H9 (cell line): ENCODE measurements at regions not wholly inside any gene's neighbourhood (a gene's known extent, or its start where the extent isn't known, plus 50 kb on each side); places are given as distances from the start of the nearest gene placed in this dataset.

Source experiments
- DNase-seq: peaks from one replicate; pipeline ENCODE4 v3.0.0-alpha.2; 2017
- H2AFZ ChIP-seq: one replicate; pipeline ENCODE4 v1.6.1; 2013; ENCODE audit warnings: mild to moderate bottlenecking, low read length, control low read depth, moderate library complexity
- H2AK5ac ChIP-seq: 2 replicates; pipeline ENCODE4 v1.6.1; 2013; ENCODE audit warnings: low read length, control low read depth, mixed read lengths; ENCODE audit not compliant: insufficient read length
- H2BK120ac ChIP-seq: one replicate; pipeline ENCODE4 v1.6.1; 2013; ENCODE audit warnings: low read depth, mild to moderate bottlenecking, low read length, control low read depth, inconsistent platforms; ENCODE audit not compliant: poor library complexity, severe bottlenecking
- H2BK12ac ChIP-seq: 2 replicates; pipeline ENCODE4 v1.6.1; 2013; ENCODE audit warnings: low read length, control low read depth, mixed read lengths, low read depth; ENCODE audit not compliant: insufficient read length
- H2BK15ac ChIP-seq: 2 replicates; pipeline ENCODE4 v1.6.1; 2013; ENCODE audit warnings: low read depth, low read length, control low read depth
- H2BK20ac ChIP-seq: one replicate; pipeline ENCODE4 v1.6.1; 2013; ENCODE audit warnings: low read depth, mild to moderate bottlenecking, low read length, control low read depth, inconsistent platforms; ENCODE audit not compliant: poor library complexity, severe bottlenecking
- H2BK5ac ChIP-seq: 2 replicates; pipeline ENCODE4 v1.6.1; 2013; ENCODE audit warnings: low read length, control low read depth, mixed read lengths; ENCODE audit not compliant: insufficient read length
- H3K14ac ChIP-seq: 2 replicates; pipeline ENCODE4 v1.6.1; 2013; ENCODE audit warnings: low read length, control low read depth; ENCODE audit not compliant: insufficient read depth
- H3K18ac ChIP-seq: 2 replicates; pipeline ENCODE4 v1.6.1; 2013; ENCODE audit warnings: low read depth, mild to moderate bottlenecking, mixed read lengths, low read length, control low read depth; ENCODE audit not compliant: insufficient read length
- H3K23ac ChIP-seq: 2 replicates; pipeline ENCODE4 v1.6.1; 2013; ENCODE audit warnings: low read length, control low read depth, mixed read lengths, low read depth; ENCODE audit not compliant: insufficient read length
- H3K23me2 ChIP-seq: 2 replicates; pipeline ENCODE4 v1.6.1; 2013; ENCODE audit warnings: low read depth, mild to moderate bottlenecking, mixed read lengths, low read length, control low read depth; ENCODE audit not compliant: insufficient read length, poor library complexity, severe bottlenecking
- H3K27ac ChIP-seq: 2 replicates; pipeline ENCODE4 v1.5.1; 2013; ENCODE audit warnings: low read length, control low read depth, mixed read lengths, low read depth; ENCODE audit not compliant: insufficient read length
- H3K27me3 ChIP-seq: 2 replicates; pipeline ENCODE4 v1.6.1; 2013; ENCODE audit warnings: low read length, control low read depth, inconsistent platforms; ENCODE audit not compliant: insufficient read depth
- H3K4ac ChIP-seq: 2 replicates; pipeline ENCODE4 v1.6.1; 2013; ENCODE audit warnings: low read depth, mild to moderate bottlenecking, control low read depth, inconsistent platforms, low read length, moderate library complexity
- H3K4me1 ChIP-seq: 2 replicates; pipeline ENCODE4 v1.6.1; 2013; ENCODE audit warnings: low read length, control low read depth, inconsistent platforms; ENCODE audit not compliant: insufficient read depth
- H3K4me2 ChIP-seq: 2 replicates; pipeline ENCODE4 v1.6.1; 2013; ENCODE audit warnings: low read length, control low read depth, mixed read lengths; ENCODE audit not compliant: insufficient read length, insufficient read depth
- H3K56ac ChIP-seq: 2 replicates; pipeline ENCODE4 v1.6.1; 2013; ENCODE audit warnings: low read depth, mild to moderate bottlenecking, mixed read lengths, low read length, control low read depth; ENCODE audit not compliant: insufficient read length
- H3K79me1 ChIP-seq: 2 replicates; pipeline ENCODE4 v1.6.1; 2013; ENCODE audit warnings: low read depth, mild to moderate bottlenecking, moderate library complexity, low read length, control low read depth, inconsistent platforms; ENCODE audit not compliant: insufficient read depth, poor library complexity, severe bottlenecking
- H3K79me2 ChIP-seq: 2 replicates; pipeline ENCODE4 v1.6.1; 2013; ENCODE audit warnings: low read length, control low read depth, inconsistent platforms; ENCODE audit not compliant: insufficient read depth
- H3K9ac ChIP-seq: 2 replicates; pipeline ENCODE4 v1.6.1; 2013; ENCODE audit warnings: low read length, control low read depth, mixed read lengths; ENCODE audit not compliant: insufficient read length; ENCODE audit errors: extremely low read depth
- H3K9me3 ChIP-seq: one replicate; pipeline ENCODE4 v1.6.1; 2013; ENCODE audit warnings: low read depth, low read length, inconsistent platforms; ENCODE audit not compliant: control insufficient read depth
- H3T11ph ChIP-seq: one replicate; pipeline ENCODE4 v1.6.1; 2013; ENCODE audit warnings: mild to moderate bottlenecking, low read length, control low read depth, inconsistent platforms
- H4K20me1 ChIP-seq: one replicate; pipeline ENCODE4 v1.6.1; 2013; ENCODE audit not compliant: control insufficient read depth, insufficient read length, insufficient read depth
- H4K5ac ChIP-seq: 2 replicates; pipeline ENCODE4 v1.6.1; 2013; ENCODE audit warnings: low read depth, mild to moderate bottlenecking, mixed read lengths, low read length, control low read depth; ENCODE audit not compliant: insufficient read length
- H4K8ac ChIP-seq: replicated peaks from 2 replicates; pipeline ENCODE4 v1.6.1; 2013; ENCODE audit warnings: low read length, control low read depth, mixed read lengths, low read depth; ENCODE audit not compliant: insufficient read length
- H4K91ac ChIP-seq: 2 replicates; pipeline ENCODE4 v1.6.1; 2013; ENCODE audit warnings: low read depth, mild to moderate bottlenecking, moderate library complexity, mixed read lengths, low read length, control low read depth; ENCODE audit not compliant: insufficient read length
- H3K27ac Mint-ChIP-seq, 3 experiments: 2 replicates in 2 of 3; 3 replicates in 1 of 3; pipeline ENCODE4 v1.8.0; 2020 to 2021; ENCODE audit warnings: mixed read lengths in 3 of 3, mild to moderate bottlenecking in 1 of 3, moderate library complexity in 1 of 3
- H3K27me3 Mint-ChIP-seq: 2 replicates; pipeline ENCODE4 v1.8.0; 2021; ENCODE audit warnings: low read depth, mild to moderate bottlenecking, moderate library complexity, mixed read lengths
- H3K36me3 Mint-ChIP-seq, 3 experiments: 2 replicates in 2 of 3; 3 replicates in 1 of 3; pipeline ENCODE4 v1.8.0; 2020 to 2021; ENCODE audit warnings: low read depth in 3 of 3, mixed read lengths in 3 of 3; ENCODE audit not compliant: insufficient read depth in 1 of 3
- H3K4me1 Mint-ChIP-seq, 2 experiments: 2 replicates each; pipeline ENCODE4 v1.8.0; 2020; ENCODE audit warnings: mixed read lengths in 2 of 2
- H3K4me3 Mint-ChIP-seq, 2 experiments: 2 replicates in 1 of 2; 3 replicates in 1 of 2; pipeline ENCODE4 v1.8.0; 2020 to 2021; ENCODE audit warnings: mild to moderate bottlenecking in 2 of 2, mixed read lengths in 2 of 2, moderate library complexity in 1 of 2
- H3K9me3 Mint-ChIP-seq, 2 experiments: 2 replicates in 1 of 2; 3 replicates in 1 of 2; pipeline ENCODE4 v1.8.0; 2020; ENCODE audit warnings: mild to moderate bottlenecking in 2 of 2, mixed read lengths in 2 of 2, moderate library complexity in 1 of 2
- CTCF ChIP-seq: fragments of 200-600 bp; sonication (generic); conservative IDR thresholded peaks from 3 replicates; pipeline ENCODE4 v1.8.0; 2021; ENCODE audit warnings: antibody characterized with exemption, mild to moderate bottlenecking

GRCh38 chr3:153233986-153234385, 72.0 kb downstream of the RAP2B start:
- no peak overlapping the region for H2BK5ac ChIP-seq
- peaks cover 2% of the 10 kb centered on the region; the same call in 1 of the 2 replicates for H3K4me1 ChIP-seq
- no peak for DNase-seq
- H3K27me3 ChIP-seq = no peaks in the 10 kb centered on the region
- no peak overlapping the region for H3K23ac ChIP-seq
- H3K23me2 ChIP-seq = no peaks in the 10 kb centered on the region
- no peaks in the 10 kb centered on the region for H3K79me1 ChIP-seq
- H3K56ac ChIP-seq = no peak overlapping the region
- H3K4me1 Mint-ChIP-seq = peaks cover 11 to 16% of the 10 kb centered on the region in 2 experiments
- no peak overlapping the region for H2AK5ac ChIP-seq
- H4K20me1 ChIP-seq = no peaks in the 10 kb centered on the region
- no peak for TF ChIP-seq CTCF
- no peak overlapping the region for H3K4ac ChIP-seq
- no peak overlapping the region for H3K27ac ChIP-seq
- peaks cover 0 to 2% of the 10 kb centered on the region in 2 experiments; a peak in 2 of 5 replicates for H3K9me3 Mint-ChIP-seq
- no peak overlapping the region for H2BK120ac ChIP-seq
- no peak overlapping the region for H3T11ph ChIP-seq
- no peak overlapping the region for H2BK20ac ChIP-seq
- H3K9ac ChIP-seq = no peak overlapping the region
- no peak overlapping the region for H3K4me2 ChIP-seq
- no peak overlapping the region for H2AFZ ChIP-seq
- H3K79me2 ChIP-seq = no peaks in the 10 kb centered on the region
- no peak overlapping the region for H2BK15ac ChIP-seq
- peaks cover 3% of the 10 kb centered on the region for H3K27me3 Mint-ChIP-seq
- H3K27ac Mint-ChIP-seq = 0 out of 7 replicates have a peak overlapping the region, but pooled peaks of 1 of the 3 experiments have one; percentile 27
- H3K9me3 ChIP-seq = no peaks in the 10 kb centered on the region
- H2BK12ac ChIP-seq = no peak overlapping the region
- no peak overlapping the region for H4K5ac ChIP-seq
- H3K14ac ChIP-seq = no peak overlapping the region
- peaks cover 0 to 2% (median 0%) of the 10 kb centered on the region in 3 experiments; a peak in 1 of 7 replicates for H3K36me3 Mint-ChIP-seq
- no peak overlapping the region for H3K4me3 Mint-ChIP-seq
- no peak overlapping the region for H4K91ac ChIP-seq
- no peak overlapping the region for H3K18ac ChIP-seq
- no peak overlapping the region for H4K8ac ChIP-seq
